Naive B cell (primary cell): ENCODE measurements at regions not wholly inside any gene's neighbourhood (a gene's known extent, or its start where the extent isn't known, plus 50 kb on each side); places are given as distances from the start of the nearest gene placed in this dataset.

ENCODE experiments used
- ATAC-seq, 2 donors: fragments of 150-1000 bp; cut with Tn5 transposase; 2 replicates each; pipeline ENCODE4 v1.10.0; 2021; ENCODE audit warnings: low read depth in 2 of 2, mild to moderate bottlenecking in 2 of 2, moderate library complexity in 2 of 2
- DNase-seq: peaks from one replicate; pipeline ENCODE4 v3.0.0; 2022
- H3K27ac Mint-ChIP-seq, 6 donors: one replicate each; pipeline ENCODE4 v1.8.0; 2020 to 2022; ENCODE audit warnings: mild to moderate bottlenecking in 6 of 6, mixed read lengths in 6 of 6, moderate library complexity in 5 of 6, inconsistent platforms in 2 of 6
- H3K27me3 Mint-ChIP-seq, 3 donors: one replicate each; pipeline ENCODE4 v1.8.0; 2021 to 2022; ENCODE audit warnings: mixed read lengths in 3 of 3, mild to moderate bottlenecking in 1 of 3
- H3K36me3 Mint-ChIP-seq, 2 donors: one replicate each; pipeline ENCODE4 v1.8.0; 2020 to 2022; ENCODE audit warnings: mixed read lengths in 2 of 2, inconsistent platforms in 1 of 2, mild to moderate bottlenecking in 1 of 2
- H3K4me1 Mint-ChIP-seq, 3 donors: one replicate each; pipeline ENCODE4 v1.8.0; 2020 to 2022; ENCODE audit warnings: mixed read lengths in 3 of 3, inconsistent platforms in 1 of 3, mild to moderate bottlenecking in 1 of 3, moderate library complexity in 1 of 3
- H3K4me3 Mint-ChIP-seq, 8 donors: one replicate each; pipeline ENCODE4 v1.8.0; 2020 to 2022; ENCODE audit warnings: mild to moderate bottlenecking in 8 of 8, mixed read lengths in 8 of 8, moderate library complexity in 8 of 8, inconsistent platforms in 2 of 8
- H3K9me3 Mint-ChIP-seq, 7 donors: one replicate each; pipeline ENCODE4 v1.8.0; 2020 to 2022; ENCODE audit warnings: mixed read lengths in 7 of 7, mild to moderate bottlenecking in 5 of 7, inconsistent platforms in 2 of 7, moderate library complexity in 1 of 7

- H3K4me1 Mint-ChIP-seq, result no peaks in the 10 kb centered on the region
- H3K36me3 Mint-ChIP-seq, result no peaks in the 10 kb centered on the region
- H3K4me3 Mint-ChIP-seq, result no peak overlapping the region
- DNase-seq (no peak), ATAC-seq (no peak)
- H3K27ac Mint-ChIP-seq, result no peak overlapping the region
- H3K27me3 Mint-ChIP-seq, result no peaks in the 10 kb centered on the region
- H3K9me3 Mint-ChIP-seq, result peaks cover 0 to 9% (median 4%) of the 10 kb centered on the region in 7 donors
These were observed 972.2 kb downstream of the SQOR start for GRCh38 chr15:46607077-46607476.

DNA sequence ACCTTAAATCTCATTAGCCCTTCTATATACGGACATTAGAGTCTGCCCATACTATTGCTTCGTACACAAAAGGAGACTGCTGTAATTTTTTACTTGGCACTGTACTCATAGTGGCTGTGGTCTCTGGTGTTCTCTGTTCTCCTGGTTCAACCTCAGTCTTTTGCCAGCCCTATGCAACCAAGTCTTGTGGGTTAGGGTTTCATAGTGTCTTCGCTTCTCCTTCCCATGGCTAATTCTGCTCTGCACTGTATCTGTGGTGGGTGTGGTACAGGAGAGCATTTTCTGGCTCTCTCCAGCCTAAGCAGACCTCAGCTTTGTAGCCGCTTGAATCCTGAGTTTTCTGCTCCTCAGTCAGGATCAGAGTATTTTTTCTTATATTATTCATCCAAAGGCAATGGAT, 981.2 kb downstream of the SQOR start:
- ATAC-seq, result no peak
- no peak overlapping the region for H3K27ac Mint-ChIP-seq
- no peak overlapping the region for H3K4me3 Mint-ChIP-seq

DNA sequence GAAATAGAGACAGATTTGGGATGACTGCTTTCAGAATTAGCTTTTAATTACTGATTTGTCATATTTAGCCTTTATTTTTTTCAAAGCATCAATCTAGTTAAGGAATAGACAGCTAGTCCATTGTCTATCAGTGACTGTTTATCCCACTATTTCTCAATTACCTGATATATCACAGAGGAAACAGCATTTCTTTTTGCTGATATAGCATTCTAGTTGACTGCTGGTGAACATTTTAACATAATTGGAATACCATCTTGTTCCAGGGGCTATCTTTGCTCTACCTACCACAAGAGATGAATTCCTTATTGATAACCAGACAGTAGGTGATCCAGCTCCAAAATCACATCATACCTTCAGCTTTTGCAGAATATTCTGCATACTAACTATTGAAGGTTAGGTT, 982.7 kb downstream of the SQOR start:
- no peaks in the 10 kb centered on the region for H3K27me3 Mint-ChIP-seq
- H3K9me3 Mint-ChIP-seq, result peaks cover 0 to 12% (median 2%) of the 10 kb centered on the region in 7 donors
- no peaks in the 10 kb centered on the region for H3K36me3 Mint-ChIP-seq
- no peaks in the 10 kb centered on the region for H3K4me1 Mint-ChIP-seq
- ATAC-seq, result no peak
- H3K4me3 Mint-ChIP-seq, result no peak overlapping the region
- no peak for DNase-seq
- no peak overlapping the region for H3K27ac Mint-ChIP-seq

More for the DNA sequence above, 981.2 kb downstream of the SQOR start:
- H3K27me3 Mint-ChIP-seq, result no peaks in the 10 kb centered on the region
- no peaks in the 10 kb centered on the region for H3K4me1 Mint-ChIP-seq
- no peaks in the 10 kb centered on the region for H3K36me3 Mint-ChIP-seq
- DNase-seq, result no peak
- H3K9me3 Mint-ChIP-seq, result peaks cover 0 to 12% (median 0%) of the 10 kb centered on the region in 7 donors

DNA sequence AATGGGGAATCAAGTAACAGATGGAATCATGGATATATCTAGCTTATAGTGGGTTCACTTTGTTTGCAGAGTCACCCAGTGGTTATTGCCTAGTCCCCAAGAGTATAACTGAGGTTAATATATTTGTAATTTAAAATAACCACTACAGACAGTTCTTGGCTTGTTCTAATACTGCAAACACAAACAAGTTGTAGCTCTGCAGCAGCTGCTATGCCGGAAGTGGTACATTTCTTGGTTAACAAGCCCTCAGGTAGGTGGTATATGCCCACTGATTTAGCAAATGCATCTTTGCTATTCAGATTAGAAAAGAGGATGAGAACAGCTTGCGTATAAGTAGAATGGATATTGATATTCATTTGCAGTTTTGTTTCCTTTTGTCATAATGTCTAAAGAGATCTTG, 984.2 kb downstream of the SQOR start:
- H3K4me1 Mint-ChIP-seq, result no peaks in the 10 kb centered on the region
- DNase-seq (no peak), ATAC-seq (no peak)
- no peaks in the 10 kb centered on the region for H3K36me3 Mint-ChIP-seq
- H3K27ac Mint-ChIP-seq, result no peak overlapping the region
- H3K27me3 Mint-ChIP-seq, result no peaks in the 10 kb centered on the region
- H3K9me3 Mint-ChIP-seq, result peaks cover 0 to 15% (median 4%) of the 10 kb centered on the region in 7 donors
- no peak overlapping the region for H3K4me3 Mint-ChIP-seq

DNA sequence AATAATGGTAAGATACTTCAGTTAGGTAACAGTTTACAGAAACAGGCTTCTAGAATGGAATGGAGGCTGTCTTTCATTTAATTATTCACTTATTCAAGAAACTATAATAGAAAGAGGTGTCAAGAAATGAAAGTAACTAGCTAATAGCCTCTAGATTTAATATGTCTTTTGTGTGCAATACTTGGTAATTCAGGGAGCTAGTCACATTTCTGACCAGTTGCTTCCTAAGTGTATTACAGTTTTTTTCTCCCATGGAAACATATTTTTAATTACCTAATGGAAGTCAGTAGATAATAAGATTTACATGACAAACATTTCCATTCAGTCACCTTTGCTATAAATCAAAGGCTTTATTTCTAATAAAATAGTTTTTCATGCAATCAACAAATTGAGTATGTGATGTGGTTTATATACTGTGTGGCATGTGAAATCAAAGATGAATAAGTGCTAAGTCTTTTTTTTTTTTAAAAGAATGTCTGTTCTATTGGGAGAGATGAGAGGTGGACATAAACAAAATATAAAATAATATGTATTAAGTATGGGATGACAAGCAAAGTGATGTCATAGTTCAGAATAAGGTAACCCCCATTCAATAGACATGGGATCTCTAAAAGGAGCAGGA, 985.7 kb downstream of the SQOR start:
- Mint-ChIP-seq H3K36me3 (no peaks in the 10 kb centered on the region), H3K27ac (no peak overlapping the region), H3K4me3 (no peak overlapping the region), H3K27me3 (no peaks in the 10 kb centered on the region), H3K9me3 (peaks cover 1 to 24% (median 4%) of the 10 kb centered on the region in 7 donors), H3K4me1 (no peaks in the 10 kb centered on the region)
- DNase-seq, result no peak
- ATAC-seq, result no peak

DNA sequence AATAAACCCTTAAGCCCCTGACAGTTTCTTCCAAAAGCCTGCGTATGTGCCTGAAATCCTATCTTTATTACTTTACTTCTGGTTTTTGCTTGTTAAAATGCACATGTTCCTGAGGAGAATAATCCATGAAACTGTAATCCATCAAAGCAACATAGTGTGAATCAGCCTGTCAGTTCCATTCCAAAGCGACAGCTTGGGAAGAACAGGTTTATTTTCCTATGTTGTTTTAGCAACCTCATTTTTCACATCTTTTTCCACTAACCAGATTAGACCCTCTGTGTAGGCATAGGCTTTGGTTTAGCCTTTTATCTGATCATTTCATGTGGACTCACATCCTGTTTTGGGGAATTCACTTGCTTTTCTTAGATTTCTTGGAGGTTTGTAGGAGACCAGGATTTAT, 988.0 kb downstream of the SQOR start:
- peaks cover 9 to 36% (median 13%) of the 10 kb centered on the region in 7 donors for H3K9me3 Mint-ChIP-seq
- no peak for ATAC-seq
- no peak overlapping the region for H3K27ac Mint-ChIP-seq

DNA sequence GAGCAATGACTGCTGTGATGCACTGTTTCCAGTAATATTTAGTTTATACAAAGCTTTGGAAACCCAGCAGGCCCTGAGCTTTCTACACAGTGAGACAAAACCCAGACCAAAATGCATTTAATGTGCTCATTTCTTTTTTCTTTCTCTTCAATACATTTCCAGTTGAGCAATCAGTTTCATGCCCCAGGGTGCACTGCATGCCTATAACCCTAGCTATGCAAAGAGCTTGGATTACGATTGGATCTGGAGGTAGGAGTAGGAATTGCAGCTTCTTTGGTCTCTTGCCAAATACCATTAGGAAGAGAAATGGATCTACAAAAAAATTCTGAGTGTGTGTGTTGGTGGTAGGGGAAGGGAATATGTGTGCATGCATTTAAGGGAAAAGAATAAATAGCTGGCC, 1001.4 kb downstream of the SQOR start:
- no peaks in the 10 kb centered on the region for H3K36me3 Mint-ChIP-seq
- H3K27me3 Mint-ChIP-seq, result no peaks in the 10 kb centered on the region
- H3K9me3 Mint-ChIP-seq, result peaks cover 0 to 10% (median 3%) of the 10 kb centered on the region in 7 donors
- ATAC-seq (no peak), DNase-seq (no peak)
- H3K27ac Mint-ChIP-seq, result no peak overlapping the region
- H3K4me3 Mint-ChIP-seq, result no peak overlapping the region
- H3K4me1 Mint-ChIP-seq, result no peaks in the 10 kb centered on the region

More for the DNA sequence above, 988.0 kb downstream of the SQOR start:
- peaks cover 0 to 5% of the 10 kb centered on the region in 2 donors for H3K36me3 Mint-ChIP-seq
- no peaks in the 10 kb centered on the region for H3K27me3 Mint-ChIP-seq
- H3K4me3 Mint-ChIP-seq, result no peak overlapping the region
- H3K4me1 Mint-ChIP-seq, result no peaks in the 10 kb centered on the region
- no peak for DNase-seq

DNA sequence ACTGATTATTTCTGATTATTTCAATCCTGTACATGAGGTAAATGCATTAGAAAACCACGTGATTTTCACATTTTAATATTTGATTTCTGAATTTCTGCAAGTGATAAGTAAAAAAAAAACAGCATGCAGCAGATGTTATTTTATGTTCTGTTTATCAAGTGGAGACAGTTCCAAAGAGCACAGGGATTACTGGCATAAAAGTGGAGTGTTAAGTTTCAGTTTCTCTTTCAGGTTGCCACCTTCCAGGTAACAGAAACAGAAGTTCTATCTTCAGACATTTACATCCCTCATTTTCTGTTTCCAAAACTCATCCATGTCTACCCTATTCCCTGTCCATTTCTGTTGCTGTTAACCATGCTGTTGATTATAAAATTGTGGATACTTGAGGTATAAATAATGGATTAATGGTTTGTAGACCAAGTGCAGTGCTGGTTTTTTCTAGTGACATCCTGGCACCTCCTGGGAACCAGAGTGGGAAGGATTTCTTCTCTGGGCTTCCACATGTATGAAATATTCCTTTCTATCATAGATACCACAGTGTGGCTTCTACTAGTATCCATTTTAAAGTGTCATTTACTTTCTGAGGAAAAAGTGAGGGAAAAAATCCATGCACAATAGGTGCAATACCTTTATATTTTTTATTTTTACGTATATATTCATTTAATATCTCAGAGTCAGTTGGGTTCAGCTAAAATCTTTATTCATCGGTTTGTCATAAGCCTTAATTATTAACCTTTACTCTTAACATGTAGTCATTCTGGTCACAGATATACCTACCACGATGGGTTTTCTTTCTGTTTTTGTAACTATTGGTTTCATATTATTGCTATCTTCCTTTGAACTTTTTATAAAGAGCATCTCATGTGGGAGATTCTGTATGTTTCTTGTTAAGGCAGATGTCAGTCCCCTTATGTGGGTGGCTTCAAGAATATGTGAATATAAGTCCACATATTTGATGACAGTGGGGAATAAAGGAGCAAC, 1010.0 kb downstream of the SQOR start:
- Mint-ChIP-seq H3K27ac (no peak overlapping the region), H3K4me3 (no peak overlapping the region), H3K27me3 (no peaks in the 10 kb centered on the region), H3K9me3 (peaks cover 0 to 6% (median 3%) of the 10 kb centered on the region in 7 donors), H3K4me1 (no peaks in the 10 kb centered on the region), H3K36me3 (no peaks in the 10 kb centered on the region)
- DNase-seq (no peak), ATAC-seq (no peak)

DNA sequence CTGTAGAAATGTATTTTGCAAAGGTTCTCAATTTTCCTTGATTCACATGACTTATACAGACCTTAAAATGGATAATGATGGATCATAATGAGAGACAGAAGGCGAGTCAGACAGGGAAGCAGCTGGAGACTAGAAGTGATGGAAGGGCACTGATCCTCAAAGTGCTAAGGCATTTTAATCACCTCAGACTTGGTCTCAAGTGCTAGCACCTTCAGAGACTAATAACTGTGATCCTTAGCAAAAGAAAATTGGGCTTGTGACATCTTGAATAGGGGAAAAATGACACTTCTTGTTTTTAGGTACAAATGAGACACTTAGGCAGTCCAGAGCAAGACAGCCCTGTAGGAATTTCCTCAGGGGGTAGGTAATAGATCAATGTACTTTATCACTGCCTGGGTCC, 1011.7 kb downstream of the SQOR start:
- Mint-ChIP-seq H3K4me3 (no peak overlapping the region), H3K9me3 (peaks cover 0 to 10% (median 3%) of the 10 kb centered on the region in 7 donors), H3K27me3 (no peaks in the 10 kb centered on the region), H3K36me3 (no peaks in the 10 kb centered on the region), H3K27ac (no peak overlapping the region), H3K4me1 (no peaks in the 10 kb centered on the region)
- DNase-seq (no peak), ATAC-seq (no peak)

- no peak for DNase-seq
- Mint-ChIP-seq H3K4me1 (no peaks in the 10 kb centered on the region), H3K9me3 (peaks cover 0 to 10% (median 3%) of the 10 kb centered on the region in 7 donors), H3K27me3 (no peaks in the 10 kb centered on the region), H3K27ac (no peak overlapping the region), H3K4me3 (no peak overlapping the region), H3K36me3 (no peaks in the 10 kb centered on the region)
- ATAC-seq, result no peak
These were observed 1012.2 kb downstream of the SQOR start for GRCh38 chr15:46647046-46647445.

GRCh38 chr15:46652266-46652665, 1017.4 kb downstream of the SQOR start:
- Mint-ChIP-seq H3K4me1 (no peaks in the 10 kb centered on the region), H3K36me3 (no peaks in the 10 kb centered on the region), H3K27me3 (no peaks in the 10 kb centered on the region), H3K9me3 (peaks cover 0 to 6% (median 4%) of the 10 kb centered on the region in 7 donors), H3K27ac (no peak overlapping the region), H3K4me3 (no peak overlapping the region)
- DNase-seq (no peak), ATAC-seq (no peak)

GRCh38 chr15:46654993-46655392, 1020.2 kb downstream of the SQOR start:
- Mint-ChIP-seq H3K36me3 (no peaks in the 10 kb centered on the region), H3K4me3 (no peak overlapping the region), H3K27ac (no peak overlapping the region), H3K4me1 (no peaks in the 10 kb centered on the region), H3K27me3 (no peaks in the 10 kb centered on the region), H3K9me3 (peaks cover 0 to 14% (median 4%) of the 10 kb centered on the region in 7 donors)
- no peak for DNase-seq
- no peak for ATAC-seq

DNA sequence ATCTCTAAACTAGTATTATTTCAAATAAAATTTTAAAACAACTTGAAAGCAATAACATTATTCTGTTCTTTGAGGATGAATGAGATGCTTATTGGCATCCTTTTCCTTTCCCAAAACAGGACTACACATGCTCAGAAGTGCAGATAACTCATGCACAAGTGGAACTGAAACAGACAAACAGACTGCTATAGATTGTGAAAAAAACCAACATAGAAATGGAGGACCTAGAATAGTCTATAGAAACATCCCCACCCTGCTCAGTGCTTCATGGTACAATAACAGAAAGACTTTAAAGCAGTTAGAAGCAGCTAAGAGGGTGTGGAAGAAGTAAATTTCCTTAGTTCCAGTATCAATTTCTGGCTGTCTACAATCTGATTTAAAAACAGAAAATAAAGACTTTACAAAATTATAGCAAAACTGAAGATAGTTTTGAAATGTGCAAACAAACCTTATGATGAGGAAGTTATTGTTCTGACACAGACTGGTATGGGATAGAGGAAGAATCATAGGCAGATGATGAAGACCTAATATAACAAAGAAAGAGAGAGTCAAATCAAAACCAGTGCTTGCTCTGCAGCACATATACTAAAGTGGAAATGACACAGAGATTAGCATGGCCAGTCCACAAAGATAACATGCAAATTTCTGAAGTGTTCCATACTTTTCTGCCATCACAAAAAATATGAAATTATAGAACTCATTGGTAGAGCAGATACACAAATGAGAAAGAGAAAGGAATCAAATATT, 1025.4 kb downstream of the SQOR start:
- no peaks in the 10 kb centered on the region for H3K4me1 Mint-ChIP-seq
- H3K9me3 Mint-ChIP-seq, result peaks cover 0 to 14% (median 4%) of the 10 kb centered on the region in 7 donors
- H3K27ac Mint-ChIP-seq, result no peak overlapping the region
- H3K36me3 Mint-ChIP-seq, result no peaks in the 10 kb centered on the region
- no peak for DNase-seq
- H3K27me3 Mint-ChIP-seq, result no peaks in the 10 kb centered on the region
- H3K4me3 Mint-ChIP-seq, result no peak overlapping the region
- no peak for ATAC-seq
